Loucy (cell line): ENCODE measurements at regions not wholly inside any gene's neighbourhood (a gene's known extent, or its start where the extent isn't known, plus 50 kb on each side); places are given as distances from the start of the nearest gene placed in this dataset.

Source experiments
- H2AFZ ChIP-seq: fragments of 200-600 bp; sonication (generic); 2 replicates; pipeline ENCODE4 v1.6.0; 2016; ENCODE audit warnings: antibody characterized with exemption, mild to moderate bottlenecking, low read length, moderate library complexity
- H3F3A ChIP-seq: fragments of 200-600 bp; 2 replicates; pipeline ENCODE4 v1.6.0; 2016; ENCODE audit warnings: antibody characterized with exemption, low read depth, mild to moderate bottlenecking
- H3K27me3 ChIP-seq: fragments of 200-600 bp; sonication (generic); 2 replicates; pipeline ENCODE4 v1.6.1; 2014; ENCODE audit warnings: low read length, mild to moderate bottlenecking; ENCODE audit not compliant: insufficient read depth, poor library complexity, severe bottlenecking
- H3K36me3 ChIP-seq: fragments of 200-600 bp; sonication (generic); 2 replicates; pipeline ENCODE4 v1.6.1; 2016; ENCODE audit warnings: low read length; ENCODE audit not compliant: insufficient read depth
- H3K4me1 ChIP-seq: fragments of 200-600 bp; sonication (generic); 2 replicates; pipeline ENCODE4 v1.5.1; 2014; ENCODE audit warnings: low read length, mild to moderate bottlenecking; ENCODE audit not compliant: insufficient read depth, poor library complexity, severe bottlenecking
- H3K4me2 ChIP-seq: fragments of 200-600 bp; sonication (generic); 2 replicates; pipeline ENCODE4 v1.6.0; 2014; ENCODE audit warnings: antibody characterized with exemption, low read length, low read depth, mild to moderate bottlenecking; ENCODE audit not compliant: poor library complexity, severe bottlenecking
- H3K4me3 ChIP-seq: fragments of 200-600 bp; sonication (generic); 2 replicates; pipeline ENCODE4 v1.5.1; 2014; ENCODE audit warnings: low read length, mild to moderate bottlenecking, mixed read lengths; ENCODE audit not compliant: poor library complexity, severe bottlenecking
- H3K79me2 ChIP-seq: fragments of 200-600 bp; sonication (generic); 2 replicates; pipeline ENCODE4 v1.6.1; 2014; ENCODE audit warnings: low read length; ENCODE audit not compliant: insufficient read depth
- H3K9ac ChIP-seq: fragments of 200-600 bp; sonication (generic); 2 replicates; pipeline ENCODE4 v1.6.0; 2014; ENCODE audit warnings: mild to moderate bottlenecking, low read depth, low read length, moderate library complexity; ENCODE audit not compliant: poor library complexity, severe bottlenecking
- H3K9me2 ChIP-seq: fragments of 200-600 bp; sonication (generic); replicated peaks from 2 replicates; pipeline ENCODE4 v1.6.1; 2016; ENCODE audit warnings: low read depth, low read length, mixed read lengths
- H3K9me3 ChIP-seq: fragments of 200-600 bp; sonication (generic); 2 replicates; pipeline ENCODE4 v1.6.1; 2014; ENCODE audit warnings: mild to moderate bottlenecking, antibody characterized with exemption, low read length, low read depth; ENCODE audit not compliant: insufficient read depth
- H4K20me1 ChIP-seq: fragments of 200-600 bp; sonication (generic); 2 replicates; pipeline ENCODE4 v1.6.0; 2014; ENCODE audit warnings: antibody characterized with exemption, low read length, mild to moderate bottlenecking; ENCODE audit not compliant: insufficient read depth, poor library complexity, severe bottlenecking
- CTCF ChIP-seq: fragments of 200-600 bp; sonication (generic); conservative IDR thresholded peaks from 2 replicates; pipeline ENCODE4 v1.5.1; 2014; ENCODE audit warnings: mild to moderate bottlenecking, antibody characterized with exemption, low read length
- EZH2phosphoT487 ChIP-seq: fragments of 200-600 bp; IDR thresholded peaks from 2 replicates; pipeline ENCODE4 v1.6.1; 2018; ENCODE audit warnings: antibody characterized with exemption, mild to moderate bottlenecking, moderate library complexity, borderline replicate concordance

- TF ChIP-seq EZH2phosphoT487 (no peak), CTCF (no peak)
- Histone ChIP-seq H3K36me3 (no peaks in the 10 kb centered on the region), H2AFZ (no peak overlapping the region), H3K79me2 (no peaks in the 10 kb centered on the region), H3K27me3 (no peaks in the 10 kb centered on the region), H3F3A (no peaks in the 10 kb centered on the region), H3K4me1 (no peaks in the 10 kb centered on the region), H3K9me3 (no peaks in the 10 kb centered on the region), H3K4me3 (no peak overlapping the region), H3K9me2 (no peaks in the 10 kb centered on the region), H3K9ac (no peak overlapping the region), H3K4me2 (no peak overlapping the region), H4K20me1 (no peaks in the 10 kb centered on the region)
Measured at GRCh38 chr12:89067421-89068187, 284.7 kb downstream of the DUSP6 start.

- H3K9ac ChIP-seq: no peak overlapping the region
- H2AFZ ChIP-seq: no peak overlapping the region
- no peaks in the 10 kb centered on the region for H3K36me3 ChIP-seq
- peaks cover 3% of the 10 kb centered on the region for H3K4me1 ChIP-seq
- no peaks in the 10 kb centered on the region for H3F3A ChIP-seq
- no peaks in the 10 kb centered on the region for H3K79me2 ChIP-seq
- no peaks in the 10 kb centered on the region for H3K9me3 ChIP-seq
- H3K4me2 ChIP-seq: no peak overlapping the region
- no peaks in the 10 kb centered on the region for H4K20me1 ChIP-seq
- no peak overlapping the region for H3K4me3 ChIP-seq
- no peaks in the 10 kb centered on the region for H3K9me2 ChIP-seq
- TF ChIP-seq CTCF: no peak
- no peak for TF ChIP-seq EZH2phosphoT487
- no peaks in the 10 kb centered on the region for H3K27me3 ChIP-seq
Measured at GRCh38 chr12:89064780-89065179, 287.5 kb downstream of the DUSP6 start.

- H3K9ac ChIP-seq: no peak overlapping the region
- H3K4me2 ChIP-seq: no peak overlapping the region
- peaks cover 3% of the 10 kb centered on the region for H3K4me1 ChIP-seq
- H3F3A ChIP-seq: no peaks in the 10 kb centered on the region
- TF ChIP-seq CTCF: no peak
- H3K9me2 ChIP-seq: no peaks in the 10 kb centered on the region
- H3K27me3 ChIP-seq: no peaks in the 10 kb centered on the region
- H4K20me1 ChIP-seq: no peaks in the 10 kb centered on the region
- no peaks in the 10 kb centered on the region for H3K79me2 ChIP-seq
- H3K9me3 ChIP-seq: no peaks in the 10 kb centered on the region
- no peak overlapping the region for H2AFZ ChIP-seq
- H3K36me3 ChIP-seq: no peaks in the 10 kb centered on the region
- no peak overlapping the region for H3K4me3 ChIP-seq
Measured at GRCh38 chr12:89064151-89064550, 288.1 kb downstream of the DUSP6 start.
